ENCODE measurements at regions not wholly inside any gene's neighbourhood (a gene's known extent, or its start where the extent isn't known, plus 50 kb on each side); places are given as distances from the start of the nearest gene placed in this dataset.

- H2AFZ ChIP-seq (ENCODE audit: low read depth), result no peak overlapping the region
- no peaks in the 10 kb centered on the region for H3K9me3 ChIP-seq
- no peaks in the 10 kb centered on the region for H3K27me3 ChIP-seq (ENCODE audit: insufficient read depth)
- no peaks in the 10 kb centered on the region for H3K79me2 ChIP-seq (ENCODE audit: insufficient read depth)
- POLR2A ChIA-PET, result no interaction called here
- no peak overlapping the region for H3K9ac ChIP-seq
- H3F3A ChIP-seq (replicated peaks; ENCODE audit: insufficient read depth), result peaks cover 4% of the 10 kb centered on the region
- H3K4me3 ChIP-seq (ENCODE audit: low read depth in 2 of 2, low read length in 1 of 2), result no peak overlapping the region
- no peaks in the 10 kb centered on the region for H3K4me1 ChIP-seq (ENCODE audit: control insufficient read depth in 1 of 2, insufficient read depth in 2 of 2, low read depth in 1 of 2, low read length in 1 of 2)
- TF ChIP-seq RXRA (IDR thresholded peaks at IDR 0.05; ENCODE audit: borderline replicate concordance, low read depth) (no peak), USF1 (IDR thresholded peaks at IDR 0.05; ENCODE audit: borderline replicate concordance, low read depth) (no peak), FOXM1 (IDR thresholded peaks at IDR 0.05; ENCODE audit: low read depth) (no peak), GATA2 (CRISPR knock-in tag; IDR thresholded peaks at IDR 0.05) (no peak), MAX (IDR thresholded peaks at IDR 0.05; ENCODE audit: low read depth) (no peak), YY1 (IDR thresholded peaks at IDR 0.05; ENCODE audit: low read depth) (no peak), ELF1 (IDR thresholded peaks at IDR 0.05) (no peak), PBX3 (IDR thresholded peaks at IDR 0.05) (no peak)
- CTCF ChIA-PET, result no interaction called here
- H4K20me1 ChIP-seq (ENCODE audit: insufficient read depth), result no peaks in the 10 kb centered on the region
- WGBS (ENCODE audit: low lambda C conversion rate), result 44% methylated on average over 1 of the region's 1 CpG
- no peak for DNase-seq
- H3K4me2 ChIP-seq, result no peak overlapping the region
- no peaks in the 10 kb centered on the region for H3K36me3 ChIP-seq (replicated peaks in 1 of 2; ENCODE audit: control insufficient read depth in 1 of 2, insufficient read depth in 2 of 2, low read length in 1 of 2)
- H3K9me2 ChIP-seq, result no peaks in the 10 kb centered on the region
- H3K27ac ChIP-seq (ENCODE audit: low read depth in 2 of 2, low read length in 1 of 2), result no peak overlapping the region
These were observed 514.3 kb upstream of the JARID2 start for GRCh38 chr6:14731611-14732010.

- Histone ChIP-seq H3K9me3 (no peaks in the 10 kb centered on the region), H3K27me3 (ENCODE audit: insufficient read depth) (no peaks in the 10 kb centered on the region), H2AFZ (ENCODE audit: low read depth) (no peak overlapping the region), H3K4me3 (ENCODE audit: low read depth in 2 of 2, low read length in 1 of 2) (no peak overlapping the region), H3K9me2 (no peaks in the 10 kb centered on the region), H3F3A (replicated peaks; ENCODE audit: insufficient read depth) (peaks cover 4% of the 10 kb centered on the region), H3K79me2 (ENCODE audit: insufficient read depth) (no peaks in the 10 kb centered on the region), H3K36me3 (replicated peaks in 1 of 2; ENCODE audit: control insufficient read depth in 1 of 2, insufficient read depth in 2 of 2, low read length in 1 of 2) (no peaks in the 10 kb centered on the region), H3K27ac (ENCODE audit: low read depth in 2 of 2, low read length in 1 of 2) (peak overlapping the region in 1 of 2 experiments; percentile 51; a peak in 1 of 4 replicates), H4K20me1 (ENCODE audit: insufficient read depth) (no peaks in the 10 kb centered on the region), H3K9ac (no peak overlapping the region), H3K4me1 (ENCODE audit: control insufficient read depth in 1 of 2, insufficient read depth in 2 of 2, low read depth in 1 of 2, low read length in 1 of 2) (no peaks in the 10 kb centered on the region), H3K4me2 (no peak overlapping the region)
- 42% methylated on average over 4 of the region's 4 CpGs for WGBS (ENCODE audit: low lambda C conversion rate)
- ChIA-PET CTCF (no interaction called here), POLR2A (no interaction called here)
- TF ChIP-seq CHD2 (IDR thresholded peaks at IDR 0.05; ENCODE audit: low read length, partially characterized antibody), result no peak
- no peak for DNase-seq
These were observed 513.5 kb upstream of the JARID2 start for GRCh38 chr6:14732226-14732843.

Measured in SK-N-SH (cell line).